Astrocyte of the spinal cord (primary cell): ENCODE measurements at regions not wholly inside any gene's neighbourhood (a gene's known extent, or its start where the extent isn't known, plus 50 kb on each side); places are given as distances from the start of the nearest gene placed in this dataset.

Source experiments
- DNase-seq: peaks from one replicate; pipeline ENCODE4 v3.0.0; 2011; ENCODE audit warnings: low read depth, low spot score
- H3K4me3 ChIP-seq: 2 replicates; pipeline ENCODE4 v1.5.1; 2011; ENCODE audit warnings: low read depth, mild to moderate bottlenecking, low read length, moderate library complexity
- CTCF ChIP-seq: IDR thresholded peaks from 2 replicates; pipeline ENCODE4 v1.5.1; 2012; ENCODE audit warnings: low read depth, mild to moderate bottlenecking, low read length, inconsistent platforms
- in situ Hi-C: cut with HindIII; loops from 2 replicates; pipeline ENCODE4 v1.10.0; 2017; ENCODE audit warnings: low sequenced_read_pairs

DNA sequence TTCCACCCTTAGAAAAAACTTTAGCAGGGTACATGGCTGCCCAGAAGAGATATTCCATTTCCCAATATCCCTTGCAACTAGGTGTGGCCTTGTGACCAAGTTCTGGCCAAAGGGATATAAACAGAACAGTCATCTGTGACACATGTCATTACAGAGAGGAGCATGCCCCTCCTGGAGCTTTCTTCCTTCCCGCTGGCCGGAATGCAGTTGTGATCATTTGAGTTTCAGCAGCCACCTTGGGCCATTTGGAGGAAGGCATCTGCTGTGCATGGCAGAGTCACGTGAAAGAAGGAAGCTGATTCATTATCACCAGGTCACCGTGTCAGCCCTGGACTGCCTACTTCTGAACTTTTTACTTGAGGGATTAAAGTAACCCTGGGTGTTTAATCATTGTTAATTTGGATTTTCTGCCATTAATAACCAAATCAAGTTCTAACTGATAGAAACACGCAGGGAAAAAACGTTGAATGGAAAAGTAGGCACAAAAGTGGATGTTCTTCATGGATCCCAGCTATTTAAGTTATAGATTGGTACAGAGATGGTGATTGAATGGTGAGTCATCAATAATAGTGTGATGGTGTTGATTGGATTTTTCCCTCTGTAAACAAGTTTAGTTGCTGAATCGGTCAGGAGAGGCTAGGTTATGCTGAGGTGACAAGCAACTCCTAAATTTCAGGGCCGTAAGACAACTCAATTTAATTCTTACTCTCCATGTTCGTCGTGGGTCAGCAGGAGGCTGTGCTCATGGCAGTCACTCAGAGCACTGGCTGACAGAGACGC lies 80.7 kb upstream of the CCDC167 start:
- in situ Hi-C loops: no loop called here
- H3K4me3 ChIP-seq: no peak overlapping the region
- no peak for DNase-seq
- no peak for TF ChIP-seq CTCF

DNA sequence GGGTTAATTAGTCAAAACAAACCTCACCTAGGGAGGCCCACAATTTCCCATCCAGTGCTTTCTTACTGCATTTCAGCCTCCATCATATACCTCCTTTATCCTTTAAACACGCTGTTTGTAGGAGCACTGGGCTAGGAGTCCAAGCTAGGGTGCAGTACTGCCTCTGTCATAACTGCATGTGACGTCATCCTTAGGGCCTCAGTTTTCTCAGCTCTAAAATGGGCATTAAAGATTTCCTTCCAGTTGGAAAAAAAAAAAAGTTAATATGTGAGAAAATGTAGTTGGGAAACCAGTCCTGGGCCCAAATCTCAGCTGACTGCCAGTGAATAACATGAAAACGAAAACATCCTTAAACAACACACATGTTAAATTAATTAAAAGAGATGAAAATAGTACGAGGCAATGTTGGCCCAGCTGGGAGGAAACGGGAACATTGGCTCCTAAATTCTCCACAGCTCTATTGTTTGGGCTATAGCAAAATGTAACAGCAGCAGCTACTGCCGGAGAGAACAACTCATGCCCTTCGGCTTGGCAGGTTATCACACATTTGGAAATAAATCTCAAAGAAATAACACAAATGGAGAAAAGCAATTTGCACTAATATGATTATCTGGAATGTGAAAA lies 79.9 kb upstream of the CCDC167 start:
- in situ Hi-C loops: no loop called here
- no peak for DNase-seq
- no peak for TF ChIP-seq CTCF
- no peak overlapping the region for H3K4me3 ChIP-seq

GRCh38 chr6:37578104-37578503 lies 78.4 kb upstream of the CCDC167 start:
- no peak for DNase-seq
- in situ Hi-C loops: no loop called here
- TF ChIP-seq CTCF: no peak
- no peak overlapping the region for H3K4me3 ChIP-seq

DNA sequence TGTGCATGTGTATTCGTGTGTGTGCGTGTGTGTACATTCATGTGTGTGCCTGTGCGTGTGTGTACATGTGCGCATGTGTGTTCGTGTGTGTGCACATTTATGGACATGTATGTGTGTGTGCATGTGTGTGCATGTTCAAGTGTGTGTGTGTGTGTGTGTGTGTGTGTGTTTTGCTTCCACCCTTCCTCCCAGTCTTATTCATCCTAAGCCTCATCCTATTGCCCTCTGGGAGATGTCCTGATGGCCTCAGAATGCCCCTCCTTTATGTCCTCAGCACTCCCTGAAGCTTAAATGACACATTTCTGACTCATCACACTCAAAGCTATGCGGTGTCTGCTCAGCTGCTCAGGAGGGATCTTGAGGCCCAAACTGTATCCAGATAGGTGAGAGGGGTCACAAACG lies 76.6 kb upstream of the CCDC167 start:
- in situ Hi-C loops: no loop called here
- H3K4me3 ChIP-seq: no peak overlapping the region
- DNase-seq: peak; percentile 63
- TF ChIP-seq CTCF: no peak

GRCh38 chr6:37575221-37575620 lies 75.5 kb upstream of the CCDC167 start:
- no peak for DNase-seq
- in situ Hi-C loops: no loop called here
- no peak for TF ChIP-seq CTCF
- H3K4me3 ChIP-seq: no peak overlapping the region

GRCh38 chr6:37572334-37572733 lies 72.6 kb upstream of the CCDC167 start:
- in situ Hi-C loops: no loop called here
- DNase-seq: no peak
- TF ChIP-seq CTCF: no peak
- H3K4me3 ChIP-seq: no peak overlapping the region
